ENCODE measurements at regions not wholly inside any gene's neighbourhood (a gene's known extent, or its start where the extent isn't known, plus 50 kb on each side); places are given as distances from the start of the nearest gene placed in this dataset.

- no peak for TF ChIP-seq CTCF (IDR thresholded peaks at IDR 0.05; ENCODE audit: borderline replicate concordance, extremely low read depth, low read length, poor library complexity, severe bottlenecking)
- TF ChIP-seq EZH2 (IDR thresholded peaks at IDR 0.05; ENCODE audit: borderline replicate concordance, low read depth, low read length, severe bottlenecking), result no peak
These were observed 934.1 kb downstream of the NLGN4Y start for GRCh38 chrY:15458426-15458825.
